ENCODE measurements at regions not wholly inside any gene's neighbourhood (a gene's known extent, or its start where the extent isn't known, plus 50 kb on each side); places are given as distances from the start of the nearest gene placed in this dataset.

DNA sequence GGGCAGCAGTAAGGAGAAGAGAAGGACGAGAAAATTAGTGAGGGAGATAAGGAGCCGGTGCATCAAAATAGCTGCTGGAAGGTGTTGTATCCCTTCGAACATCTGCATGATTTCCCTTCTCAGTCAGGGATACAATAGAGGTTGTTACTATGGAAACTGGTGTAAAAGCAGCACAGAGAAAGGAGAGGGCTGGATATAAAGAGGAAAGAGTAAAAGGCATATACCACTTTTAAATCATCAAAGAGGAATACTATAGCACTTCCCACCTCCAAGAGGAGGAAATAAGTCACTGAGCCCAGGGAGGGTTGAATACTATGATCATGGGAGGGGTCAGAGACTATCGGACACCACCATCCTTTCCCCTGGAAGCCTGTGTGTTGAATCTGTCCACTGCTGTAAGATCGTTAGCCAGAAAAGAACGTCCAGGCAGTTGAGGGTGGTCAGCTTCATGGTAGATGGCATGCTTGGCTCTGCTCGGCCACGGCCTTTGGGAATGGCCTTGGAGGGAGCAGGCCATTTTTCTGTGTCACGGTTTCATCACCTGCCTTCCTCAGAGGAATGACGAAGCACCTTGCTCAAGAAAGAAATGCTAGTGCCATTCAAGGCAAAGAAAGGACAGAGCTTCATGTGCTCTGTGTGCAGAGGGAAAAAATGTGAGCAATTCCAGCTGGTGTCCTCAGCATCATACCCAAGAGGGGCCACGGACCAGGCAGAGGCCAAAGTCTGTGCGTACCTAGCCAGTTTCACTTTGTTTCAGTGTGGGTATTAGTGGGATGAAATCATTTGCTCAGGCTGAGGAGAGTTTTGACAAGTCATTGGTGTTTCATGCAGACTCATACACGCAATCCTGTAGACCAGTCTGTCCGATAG is 64.2 kb downstream of the IRF2BP2 start:
- Mint-ChIP-seq H3K27me3 (peaks cover 5% of the 10 kb centered on the region in 2 donors), H3K27ac (peak overlapping the region in 1 of 8 donors; percentile 3), H3K4me3 (peak overlapping the region in 1 of 7 donors; percentile 38), H3K9me3 (no peaks in the 10 kb centered on the region), H3K36me3 (no peaks in the 10 kb centered on the region), H3K4me1 (peaks cover 9 to 14% (median 11%) of the 10 kb centered on the region in 3 donors)
- Histone ChIP-seq H3K27me3 (ENCODE audit: insufficient read depth, low read length, poor library complexity, severe bottlenecking) (no peaks in the 10 kb centered on the region), H3K9me3 (ENCODE audit: low read length) (no peaks in the 10 kb centered on the region), H3K4me1 (ENCODE audit: insufficient read depth, low read length) (peaks cover 16% of the 10 kb centered on the region), H3K4me3 (ENCODE audit: low read length) (no peak overlapping the region), H3K36me3 (ENCODE audit: insufficient read depth, low read length) (no peaks in the 10 kb centered on the region), H3K27ac (ENCODE audit: low read depth, low read length) (peak overlapping the region; percentile 51)
- no peak for DNase-seq
- ChIA-PET CTCF (no interaction called here), POLR2A (no interaction called here)

DNA sequence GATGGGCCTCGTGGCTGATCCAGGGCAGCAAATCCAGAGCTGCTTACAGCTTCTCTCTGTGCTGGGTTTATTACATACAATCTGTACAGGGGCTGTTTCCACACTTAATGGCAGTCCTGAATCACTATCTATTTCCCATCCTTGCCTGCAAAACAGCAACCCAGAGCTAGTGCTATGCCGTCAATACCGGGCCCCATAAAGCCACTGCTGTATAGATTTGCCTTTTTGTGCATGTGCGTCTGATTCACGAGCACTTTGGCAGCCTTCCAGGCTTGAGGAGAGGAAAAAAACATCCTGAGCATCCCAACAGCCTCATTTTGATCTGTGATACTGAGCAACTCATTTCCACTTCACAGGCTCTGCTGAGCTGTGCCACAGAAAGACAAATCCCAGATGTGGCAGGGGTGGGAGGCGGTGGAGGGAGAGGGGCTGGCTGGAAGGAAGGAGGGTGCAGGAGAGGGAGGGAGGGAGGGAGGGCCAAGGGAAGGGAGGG is 65.2 kb upstream of the TARBP1 start:
- no peaks in the 10 kb centered on the region for H3K9me3 ChIP-seq (ENCODE audit: low read length)
- H3K4me1 ChIP-seq (ENCODE audit: insufficient read depth, low read length) = peaks cover 16% of the 10 kb centered on the region
- no peaks in the 10 kb centered on the region for H3K36me3 Mint-ChIP-seq
- no peaks in the 10 kb centered on the region for H3K27me3 ChIP-seq (ENCODE audit: insufficient read depth, low read length, poor library complexity, severe bottlenecking)
- H3K4me3 Mint-ChIP-seq = no peak overlapping the region
- no peak overlapping the region for H3K4me3 ChIP-seq (ENCODE audit: low read length)
- CTCF ChIA-PET = interaction anchor here (1.0 kb wide), 2 partner anchors 539 to 872 kb away, joined by 3 to 4 read pairs; no protein-coding TSS in a partner anchor
- H3K9me3 Mint-ChIP-seq = no peaks in the 10 kb centered on the region
- no peaks in the 10 kb centered on the region for H3K36me3 ChIP-seq (ENCODE audit: insufficient read depth, low read length)
- POLR2A ChIA-PET = no interaction called here
- H3K27me3 Mint-ChIP-seq = peaks cover 5 to 10% of the 10 kb centered on the region in 2 donors
- peak overlapping the region; percentile 0 for H3K27ac ChIP-seq (ENCODE audit: low read depth, low read length)
- H3K4me1 Mint-ChIP-seq = peaks cover 9 to 14% (median 11%) of the 10 kb centered on the region in 3 donors
- peak overlapping the region in 1 of 8 donors; percentile 19 for H3K27ac Mint-ChIP-seq
- peak in 1 of 5 donors; percentile 60 for DNase-seq

DNA sequence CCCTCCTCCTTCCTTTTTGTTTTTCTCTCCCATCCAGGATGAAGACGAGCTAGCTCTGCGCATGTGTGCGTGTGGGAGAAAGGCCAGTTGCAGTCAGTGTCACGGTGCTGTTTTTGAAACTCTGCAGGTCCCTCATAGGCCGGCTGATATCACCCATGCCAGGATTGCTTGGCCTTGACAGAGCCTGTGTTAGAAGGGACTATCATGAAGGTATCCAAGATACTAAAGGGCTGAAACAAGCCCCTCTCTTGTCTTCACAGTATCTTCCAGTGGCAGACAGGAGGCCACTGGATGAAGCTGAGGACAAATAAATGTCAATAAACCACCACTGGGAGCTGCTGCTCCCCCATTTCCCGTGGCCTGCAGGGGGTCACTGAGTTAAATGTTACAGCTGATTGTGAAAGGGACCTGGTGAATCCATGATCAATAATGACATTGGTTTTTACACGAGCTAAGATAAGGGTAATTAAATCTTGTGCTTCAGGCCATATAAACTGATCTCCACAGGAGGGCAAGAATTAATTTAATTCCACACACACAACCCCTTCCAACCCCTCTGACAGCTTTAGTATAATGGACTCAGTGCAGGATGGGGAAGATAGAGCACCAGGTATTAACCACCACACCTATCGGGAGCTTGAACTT is 64.6 kb upstream of the TARBP1 start:
- Mint-ChIP-seq H3K36me3 (no peaks in the 10 kb centered on the region), H3K27ac (peak overlapping the region in 1 of 8 donors; percentile 19), H3K27me3 (peaks cover 5 to 10% of the 10 kb centered on the region in 2 donors), H3K4me1 (peaks cover 9 to 14% (median 11%) of the 10 kb centered on the region in 3 donors), H3K4me3 (no peak overlapping the region), H3K9me3 (no peaks in the 10 kb centered on the region)
- no peaks in the 10 kb centered on the region for H3K9me3 ChIP-seq (ENCODE audit: low read length)
- peaks cover 16% of the 10 kb centered on the region for H3K4me1 ChIP-seq (ENCODE audit: insufficient read depth, low read length)
- H3K27me3 ChIP-seq (ENCODE audit: insufficient read depth, low read length, poor library complexity, severe bottlenecking) = no peaks in the 10 kb centered on the region
- no peak overlapping the region for H3K4me3 ChIP-seq (ENCODE audit: low read length)
- CTCF ChIA-PET = interaction anchor here (1.0 kb wide), 2 partner anchors 540 to 873 kb away, joined by 3 to 4 read pairs; no protein-coding TSS in a partner anchor
- DNase-seq = no peak
- no peaks in the 10 kb centered on the region for H3K36me3 ChIP-seq (ENCODE audit: insufficient read depth, low read length)
- peak overlapping the region; percentile 0 for H3K27ac ChIP-seq (ENCODE audit: low read depth, low read length)
- POLR2A ChIA-PET = no interaction called here

DNA sequence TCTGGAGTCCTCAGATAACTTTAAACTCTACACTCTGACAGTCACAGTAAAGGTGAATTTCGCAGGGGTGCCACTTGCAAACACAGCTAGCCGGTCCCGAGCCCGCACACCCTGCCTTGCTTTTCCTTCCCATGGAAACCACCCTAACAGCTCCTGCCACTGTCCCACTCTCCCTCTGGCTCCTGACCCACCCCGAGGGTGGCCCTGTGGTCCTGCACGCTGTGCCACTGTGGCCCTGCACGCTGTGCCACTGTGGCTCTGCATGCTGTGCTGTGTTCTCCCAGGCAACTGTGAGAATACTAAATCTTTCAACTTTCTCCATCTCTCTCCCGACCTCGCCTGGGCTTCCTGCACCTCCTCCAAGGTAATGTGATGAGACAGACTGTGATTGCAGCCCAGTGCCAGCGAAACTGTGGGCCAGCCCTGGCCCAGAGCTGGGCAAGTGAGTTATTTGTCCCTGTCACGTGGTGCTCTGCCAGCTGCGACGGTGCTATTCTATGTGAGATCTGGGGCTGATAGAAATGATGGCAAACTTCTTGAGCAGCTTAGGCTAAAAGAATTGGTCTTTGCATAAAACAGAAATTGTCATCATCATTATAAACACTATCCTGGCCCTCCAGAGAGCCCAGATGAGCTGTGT is 63.4 kb upstream of the TARBP1 start:
- no peaks in the 10 kb centered on the region for H3K27me3 ChIP-seq (ENCODE audit: insufficient read depth, low read length, poor library complexity, severe bottlenecking)
- ChIA-PET CTCF (no interaction called here), POLR2A (no interaction called here)
- Mint-ChIP-seq H3K9me3 (no peaks in the 10 kb centered on the region), H3K4me3 (no peak overlapping the region), H3K27me3 (peaks cover 5 to 10% of the 10 kb centered on the region in 2 donors), H3K4me1 (peaks cover 9 to 14% (median 11%) of the 10 kb centered on the region in 3 donors), H3K27ac (no peak overlapping the region), H3K36me3 (no peaks in the 10 kb centered on the region)
- no peaks in the 10 kb centered on the region for H3K36me3 ChIP-seq (ENCODE audit: insufficient read depth, low read length)
- H3K4me3 ChIP-seq (ENCODE audit: low read length) = no peak overlapping the region
- H3K27ac ChIP-seq (ENCODE audit: low read depth, low read length) = no peak overlapping the region
- DNase-seq = no peak
- peaks cover 16% of the 10 kb centered on the region for H3K4me1 ChIP-seq (ENCODE audit: insufficient read depth, low read length)
- H3K9me3 ChIP-seq (ENCODE audit: low read length) = no peaks in the 10 kb centered on the region

DNA sequence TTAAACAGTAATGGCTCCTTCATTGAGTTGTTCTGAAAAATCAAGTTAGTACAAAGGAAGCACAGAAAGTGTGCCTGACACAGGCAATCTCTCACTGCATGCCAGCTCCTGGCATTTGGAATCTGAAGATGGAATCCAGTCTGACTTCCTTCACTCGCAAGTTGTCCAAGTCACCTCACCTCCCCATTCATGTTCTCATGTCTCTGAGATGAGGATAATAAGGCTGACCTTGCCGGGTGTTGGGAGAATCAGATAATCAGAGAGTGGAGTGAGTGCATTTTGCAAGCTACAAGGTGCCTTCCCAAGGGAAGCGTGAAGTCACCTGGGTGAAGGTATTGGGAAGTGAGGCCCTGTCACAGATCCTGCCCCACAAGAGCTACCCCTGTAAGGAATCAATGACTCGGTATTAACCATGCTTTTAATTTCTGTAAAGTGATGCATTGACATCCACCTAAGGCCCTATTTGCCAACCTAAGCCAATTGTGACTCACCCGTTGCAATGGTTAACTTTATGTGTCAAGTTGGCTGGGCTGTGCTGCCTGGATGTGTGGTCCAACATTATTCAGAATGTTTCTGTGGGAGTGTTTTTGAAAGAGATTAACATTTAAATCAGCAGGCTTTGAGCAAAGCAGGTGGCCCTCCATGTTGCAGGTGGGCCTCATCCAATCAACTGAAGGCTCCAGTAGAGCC is 62.5 kb upstream of the TARBP1 start:
- Histone ChIP-seq H3K27me3 (ENCODE audit: insufficient read depth, low read length, poor library complexity, severe bottlenecking) (no peaks in the 10 kb centered on the region), H3K4me1 (ENCODE audit: insufficient read depth, low read length) (peaks cover 16% of the 10 kb centered on the region), H3K27ac (ENCODE audit: low read depth, low read length) (no peak overlapping the region), H3K36me3 (ENCODE audit: insufficient read depth, low read length) (no peaks in the 10 kb centered on the region), H3K9me3 (ENCODE audit: low read length) (no peaks in the 10 kb centered on the region), H3K4me3 (ENCODE audit: low read length) (no peak overlapping the region)
- Mint-ChIP-seq H3K27ac (no peak overlapping the region), H3K27me3 (peaks cover 5 to 10% of the 10 kb centered on the region in 2 donors), H3K4me3 (no peak overlapping the region), H3K4me1 (peaks cover 9 to 14% (median 11%) of the 10 kb centered on the region in 3 donors), H3K9me3 (no peaks in the 10 kb centered on the region), H3K36me3 (no peaks in the 10 kb centered on the region)
- POLR2A ChIA-PET = no interaction called here
- DNase-seq = no peak
- CTCF ChIA-PET = no interaction called here

DNA sequence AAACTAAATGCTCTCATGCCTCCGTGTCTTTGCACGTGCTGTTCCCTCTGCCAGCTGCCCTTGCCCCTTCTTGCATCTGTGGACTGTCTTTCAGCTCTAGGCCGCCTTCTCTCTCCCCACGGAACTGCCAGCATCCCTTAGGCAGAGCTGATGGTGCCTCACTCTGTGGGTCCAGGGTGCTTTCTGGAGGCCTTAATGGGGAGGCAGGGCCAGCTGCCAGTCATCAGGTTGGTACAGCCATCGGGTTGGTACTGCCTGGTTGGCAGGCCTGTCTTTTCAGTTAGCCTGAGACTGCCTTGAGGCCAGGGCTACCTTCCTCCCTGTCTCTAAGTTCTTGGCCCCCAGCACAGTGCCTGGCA is 61.4 kb upstream of the TARBP1 start:
- Mint-ChIP-seq H3K4me1 (peaks cover 9 to 14% (median 11%) of the 10 kb centered on the region in 3 donors), H3K27me3 (peaks cover 0 to 7% of the 10 kb centered on the region in 2 donors), H3K27ac (peak overlapping the region in 1 of 8 donors; percentile 59), H3K36me3 (no peaks in the 10 kb centered on the region), H3K9me3 (no peaks in the 10 kb centered on the region), H3K4me3 (no peak overlapping the region)
- Histone ChIP-seq H3K4me3 (ENCODE audit: low read length) (no peak overlapping the region), H3K27me3 (ENCODE audit: insufficient read depth, low read length, poor library complexity, severe bottlenecking) (no peaks in the 10 kb centered on the region), H3K27ac (ENCODE audit: low read depth, low read length) (no peak overlapping the region), H3K4me1 (ENCODE audit: insufficient read depth, low read length) (peaks cover 16% of the 10 kb centered on the region), H3K36me3 (ENCODE audit: insufficient read depth, low read length) (no peaks in the 10 kb centered on the region), H3K9me3 (ENCODE audit: low read length) (no peaks in the 10 kb centered on the region)
- no peak for DNase-seq
- CTCF ChIA-PET = no interaction called here
- POLR2A ChIA-PET = no interaction called here

DNA sequence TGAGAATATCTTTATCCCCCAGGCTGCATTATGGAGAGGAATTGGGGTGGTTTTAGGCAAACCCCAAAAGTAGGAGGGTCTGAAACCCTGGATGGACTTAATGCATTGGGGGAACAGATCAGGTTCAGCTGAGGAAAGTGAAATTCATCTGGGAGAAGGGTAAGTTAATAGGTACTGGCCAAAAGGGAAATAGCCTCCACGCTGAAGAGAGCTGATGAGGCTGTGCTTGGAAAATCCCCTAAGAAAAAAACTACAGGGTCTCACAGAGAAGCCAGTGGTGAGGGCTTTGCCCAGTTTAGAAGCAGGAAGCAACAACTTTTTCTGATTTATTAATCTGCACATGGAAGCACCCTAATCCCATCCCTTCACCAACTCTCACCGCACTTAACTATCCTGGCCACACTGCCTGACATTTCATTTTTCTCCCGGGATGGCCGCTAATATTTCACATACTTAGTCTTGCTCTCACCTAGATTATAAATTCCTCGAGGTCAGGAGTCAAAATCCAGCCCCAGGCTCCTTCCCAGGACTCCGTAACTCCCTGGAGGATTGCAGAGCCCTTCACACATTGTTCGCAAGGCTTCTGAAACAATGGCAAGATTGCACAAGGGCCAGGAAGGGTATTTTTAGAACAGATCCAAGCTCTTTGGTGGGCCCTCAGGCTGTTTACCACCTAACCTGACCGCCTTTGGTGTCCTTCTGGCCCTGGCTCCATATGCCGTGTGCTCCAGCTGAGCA is 60.9 kb upstream of the TARBP1 start:
- no peak overlapping the region for H3K27ac ChIP-seq (ENCODE audit: low read depth, low read length)
- DNase-seq = no peak
- no peaks in the 10 kb centered on the region for H3K27me3 ChIP-seq (ENCODE audit: insufficient read depth, low read length, poor library complexity, severe bottlenecking)
- peak overlapping the region in 1 of 8 donors; percentile 59 for H3K27ac Mint-ChIP-seq
- CTCF ChIA-PET = interaction anchor here (1.2 kb wide), 1 partner anchor 10 kb away, joined by 4 read pairs; no protein-coding TSS in a partner anchor
- no peaks in the 10 kb centered on the region for H3K9me3 ChIP-seq (ENCODE audit: low read length)
- H3K27me3 Mint-ChIP-seq = peaks cover 0 to 4% of the 10 kb centered on the region in 2 donors
- POLR2A ChIA-PET = no interaction called here
- no peaks in the 10 kb centered on the region for H3K36me3 ChIP-seq (ENCODE audit: insufficient read depth, low read length)
- no peaks in the 10 kb centered on the region for H3K9me3 Mint-ChIP-seq
- H3K36me3 Mint-ChIP-seq = no peaks in the 10 kb centered on the region
- peaks cover 9 to 11% (median 10%) of the 10 kb centered on the region in 3 donors for H3K4me1 Mint-ChIP-seq
- H3K4me1 ChIP-seq (ENCODE audit: insufficient read depth, low read length) = peaks cover 14% of the 10 kb centered on the region
- H3K4me3 ChIP-seq (ENCODE audit: low read length) = no peak overlapping the region
- no peak overlapping the region for H3K4me3 Mint-ChIP-seq
